ENCODE measurements at regions not wholly inside any gene's neighbourhood (a gene's known extent, or its start where the extent isn't known, plus 50 kb on each side); places are given as distances from the start of the nearest gene placed in this dataset.

DNA sequence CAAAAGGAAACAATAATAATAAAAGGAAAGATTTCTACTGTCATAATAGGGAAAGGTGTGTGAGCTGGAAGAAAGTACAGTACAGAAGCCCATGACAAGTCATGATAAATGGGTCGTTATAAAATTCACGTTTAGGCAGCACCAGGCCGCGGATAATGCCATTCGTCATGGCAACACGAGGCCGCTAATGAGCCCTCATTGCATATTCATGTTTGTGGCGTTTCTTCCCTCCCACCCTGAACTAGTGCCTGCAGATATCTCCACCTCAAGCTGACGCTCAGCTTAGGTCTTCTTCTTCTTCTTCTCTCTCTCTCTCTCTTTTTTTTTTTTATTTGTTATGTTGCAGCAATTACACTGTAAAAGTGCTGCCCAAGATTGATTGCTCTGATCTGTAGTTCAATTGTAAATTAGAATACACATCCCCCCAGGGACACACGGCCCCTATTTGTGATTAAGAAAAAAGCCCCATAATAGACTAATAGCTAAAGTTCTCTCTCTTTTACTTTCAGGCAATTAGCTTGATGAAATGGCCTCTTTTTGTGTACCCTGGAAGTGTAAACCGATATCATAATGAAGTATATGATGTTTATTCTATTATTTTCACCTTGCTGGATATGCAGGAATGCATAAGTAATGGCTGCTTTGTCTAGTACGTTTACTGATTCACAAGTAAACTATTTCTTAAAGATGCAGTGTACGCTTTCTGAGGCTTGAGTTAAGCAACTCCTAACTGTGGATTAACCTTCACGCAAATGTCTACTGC is 61.9 kb upstream of the NR2F2 start:
- Histone ChIP-seq H3K36me3 (ENCODE audit: control insufficient read depth, insufficient read depth, low read length) (no peaks in the 10 kb centered on the region), H3K4me3 (ENCODE audit: low read length) (no peak overlapping the region), H3K27me3 (ENCODE audit: control insufficient read depth, insufficient read depth, low read length) (no peaks in the 10 kb centered on the region), H3K9ac (ENCODE audit: low read length) (no peak overlapping the region), H3K9me3 (ENCODE audit: control insufficient read depth, low read length) (no peaks in the 10 kb centered on the region), H3K4me1 (ENCODE audit: control insufficient read depth, insufficient read depth, low read length) (no peaks in the 10 kb centered on the region)

DNA sequence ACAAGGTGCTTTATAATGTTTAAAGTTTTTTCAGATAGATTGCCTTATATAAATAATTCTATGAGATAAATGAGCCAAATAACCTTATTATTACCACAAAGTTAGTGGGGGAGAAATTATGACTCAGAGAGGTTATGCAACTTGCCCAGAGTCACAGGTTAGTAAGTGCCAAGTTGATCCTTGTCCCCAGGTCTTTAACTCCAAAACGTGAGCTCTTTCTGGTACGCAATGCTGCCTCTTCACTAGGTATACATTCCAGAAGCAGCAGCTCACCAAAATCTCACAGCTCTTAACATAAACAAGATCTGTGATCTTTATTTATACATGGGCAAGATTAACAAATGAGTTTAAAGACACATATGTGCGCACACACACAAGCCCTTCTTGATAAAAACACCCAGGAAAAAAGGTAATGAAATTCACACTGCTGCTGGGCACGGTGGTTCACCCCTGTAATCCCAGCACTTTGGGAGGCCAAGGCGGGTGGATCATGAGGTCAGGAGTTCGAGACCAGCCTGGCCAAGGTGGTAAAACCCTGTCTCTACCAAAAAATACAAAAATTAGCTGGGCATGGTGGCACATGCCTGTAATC is 59.8 kb upstream of the NR2F2 start:
- H3K9ac ChIP-seq (ENCODE audit: low read length): no peak overlapping the region
- no peaks in the 10 kb centered on the region for H3K4me1 ChIP-seq (ENCODE audit: control insufficient read depth, insufficient read depth, low read length)
- H3K27me3 ChIP-seq (ENCODE audit: control insufficient read depth, insufficient read depth, low read length): no peaks in the 10 kb centered on the region
- H3K36me3 ChIP-seq (ENCODE audit: control insufficient read depth, insufficient read depth, low read length): no peaks in the 10 kb centered on the region
- no peak overlapping the region for H3K4me3 ChIP-seq (ENCODE audit: low read length)
- H3K9me3 ChIP-seq (ENCODE audit: control insufficient read depth, low read length): no peaks in the 10 kb centered on the region

DNA sequence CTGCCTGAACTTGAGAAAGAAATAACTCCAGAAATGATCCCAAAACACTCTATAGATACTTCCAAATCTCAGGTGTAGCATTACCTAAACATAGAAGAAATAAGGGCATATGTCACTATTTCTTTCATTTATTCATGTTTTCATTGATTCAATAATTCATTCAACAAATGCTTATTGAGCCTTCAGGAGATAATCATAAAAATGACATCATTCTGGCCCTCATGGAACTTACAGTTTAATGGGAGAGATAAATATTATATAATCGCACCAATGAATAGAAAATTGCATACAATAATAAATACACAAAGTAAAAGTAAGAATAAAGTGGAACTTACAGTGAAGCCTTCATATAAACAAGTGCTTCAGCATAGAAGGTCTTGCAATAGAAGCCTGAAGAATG is 58.1 kb upstream of the NR2F2 start:
- Histone ChIP-seq H3K9me3 (ENCODE audit: control insufficient read depth, low read length) (no peaks in the 10 kb centered on the region), H3K4me1 (ENCODE audit: control insufficient read depth, insufficient read depth, low read length) (no peaks in the 10 kb centered on the region), H3K27me3 (ENCODE audit: control insufficient read depth, insufficient read depth, low read length) (no peaks in the 10 kb centered on the region), H3K36me3 (ENCODE audit: control insufficient read depth, insufficient read depth, low read length) (no peaks in the 10 kb centered on the region), H3K9ac (ENCODE audit: low read length) (no peak overlapping the region), H3K4me3 (ENCODE audit: low read length) (no peak overlapping the region)

- Histone ChIP-seq H3K9me3 (ENCODE audit: control insufficient read depth, low read length) (no peaks in the 10 kb centered on the region), H3K27me3 (ENCODE audit: control insufficient read depth, insufficient read depth, low read length) (no peaks in the 10 kb centered on the region)
Observed at GRCh38 chr15:96273317-96274086, 57.0 kb upstream of the NR2F2 start.

DNA sequence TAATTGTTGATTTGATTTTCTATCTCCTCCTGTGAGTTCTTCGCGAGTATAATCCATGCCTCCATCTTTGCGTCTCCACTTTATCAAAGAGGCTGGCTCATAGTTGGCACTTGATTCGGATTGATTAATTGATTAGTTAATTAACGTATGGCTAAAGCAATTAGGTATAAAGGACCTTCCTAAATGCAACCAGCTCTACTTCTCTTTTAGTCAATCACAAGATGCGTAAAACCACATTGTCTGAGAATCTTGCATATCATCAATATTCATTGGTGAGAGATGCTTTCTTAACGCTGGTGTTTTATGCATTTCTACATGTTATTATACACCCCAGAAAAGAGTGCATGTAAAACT is 56.4 kb upstream of the NR2F2 start:
- H3K27me3 ChIP-seq (ENCODE audit: control insufficient read depth, insufficient read depth, low read length): no peaks in the 10 kb centered on the region
- no peak overlapping the region for H3K9ac ChIP-seq (ENCODE audit: low read length)
- no peaks in the 10 kb centered on the region for H3K9me3 ChIP-seq (ENCODE audit: control insufficient read depth, low read length)
- H3K4me3 ChIP-seq (ENCODE audit: low read length): no peak overlapping the region
- H3K36me3 ChIP-seq (ENCODE audit: control insufficient read depth, insufficient read depth, low read length): no peaks in the 10 kb centered on the region
- no peaks in the 10 kb centered on the region for H3K4me1 ChIP-seq (ENCODE audit: control insufficient read depth, insufficient read depth, low read length)

More at GRCh38 chr15:96273317-96274086, 57.0 kb upstream of the NR2F2 start:
- Histone ChIP-seq H3K4me3 (ENCODE audit: low read length) (no peak overlapping the region), H3K36me3 (ENCODE audit: control insufficient read depth, insufficient read depth, low read length) (no peaks in the 10 kb centered on the region), H3K9ac (ENCODE audit: low read length) (no peak overlapping the region), H3K4me1 (ENCODE audit: control insufficient read depth, insufficient read depth, low read length) (no peaks in the 10 kb centered on the region)

DNA sequence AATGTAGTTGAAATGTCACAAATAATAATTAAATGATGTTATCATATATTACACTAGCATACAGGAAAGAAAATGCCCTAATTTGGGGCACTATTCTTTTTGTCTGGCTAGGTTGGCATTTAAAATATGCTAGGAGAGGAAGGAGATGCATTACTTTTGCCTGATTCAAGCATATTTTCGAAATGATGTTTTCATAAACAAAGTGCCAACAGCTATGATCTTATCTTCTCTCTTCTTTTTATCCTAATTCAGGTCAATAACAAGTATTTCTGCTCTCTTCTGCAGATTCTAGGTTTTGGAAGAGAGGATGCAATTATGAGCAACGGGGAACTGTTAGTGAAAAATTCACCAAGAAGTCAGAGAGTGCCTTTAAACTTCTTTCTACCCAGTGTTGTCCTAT is 55.8 kb upstream of the NR2F2 start:
- no peaks in the 10 kb centered on the region for H3K4me1 ChIP-seq (ENCODE audit: control insufficient read depth, insufficient read depth, low read length)
- H3K36me3 ChIP-seq (ENCODE audit: control insufficient read depth, insufficient read depth, low read length): no peaks in the 10 kb centered on the region
- H3K9ac ChIP-seq (ENCODE audit: low read length): no peak overlapping the region
- no peak overlapping the region for H3K4me3 ChIP-seq (ENCODE audit: low read length)
- no peaks in the 10 kb centered on the region for H3K27me3 ChIP-seq (ENCODE audit: control insufficient read depth, insufficient read depth, low read length)
- no peaks in the 10 kb centered on the region for H3K9me3 ChIP-seq (ENCODE audit: control insufficient read depth, low read length)

- Histone ChIP-seq H3K27me3 (ENCODE audit: control insufficient read depth, insufficient read depth, low read length) (no peaks in the 10 kb centered on the region), H3K4me3 (ENCODE audit: low read length) (no peak overlapping the region), H3K36me3 (ENCODE audit: control insufficient read depth, insufficient read depth, low read length) (no peaks in the 10 kb centered on the region), H3K9me3 (ENCODE audit: control insufficient read depth, low read length) (no peaks in the 10 kb centered on the region), H3K4me1 (ENCODE audit: control insufficient read depth, insufficient read depth, low read length) (no peaks in the 10 kb centered on the region), H3K9ac (ENCODE audit: low read length) (no peak overlapping the region)
Observed at GRCh38 chr15:96276438-96277210, 53.9 kb upstream of the NR2F2 start.

Measured in mucosa of stomach (tissue), 1 donor.